ENCODE measurements at regions not wholly inside any gene's neighbourhood (a gene's known extent, or its start where the extent isn't known, plus 50 kb on each side); places are given as distances from the start of the nearest gene placed in this dataset.

GRCh38 chr7:12965767-12966166 lies 278.3 kb downstream of the ARL4A start:
- peaks cover 8% of the 10 kb centered on the region for H3K4me1 ChIP-seq (ENCODE audit: control insufficient read depth, insufficient read depth, low read length)
- H3K4me3 ChIP-seq (ENCODE audit: insufficient read depth, low read depth, low read length) = no peak overlapping the region
- no peaks in the 10 kb centered on the region for H3K9me3 ChIP-seq (ENCODE audit: control insufficient read depth, low read length)
- no peaks in the 10 kb centered on the region for H3K36me3 ChIP-seq (ENCODE audit: control insufficient read depth, insufficient read depth, low read length)
- WGBS, 2 experiments = 82% methylated on average over 1 of the region's 2 CpGs; no CpG with 5 or more reads in 1 of the 2 experiments
- no peak overlapping the region for H3K27ac ChIP-seq (ENCODE audit: insufficient read depth, low read depth, low read length, poor library complexity, severe bottlenecking)
- H3K27me3 ChIP-seq (ENCODE audit: control insufficient read depth, insufficient read depth, low read length, poor library complexity, severe bottlenecking) = no peaks in the 10 kb centered on the region

- Histone ChIP-seq H3K4me1 (ENCODE audit: control insufficient read depth, insufficient read depth, low read length) (peaks cover under 1% of the 10 kb centered on the region), H3K27ac (ENCODE audit: insufficient read depth, low read depth, low read length, poor library complexity, severe bottlenecking) (no peak overlapping the region), H3K27me3 (ENCODE audit: control insufficient read depth, insufficient read depth, low read length, poor library complexity, severe bottlenecking) (no peaks in the 10 kb centered on the region), H3K9me3 (ENCODE audit: control insufficient read depth, low read length) (no peaks in the 10 kb centered on the region), H3K4me3 (ENCODE audit: insufficient read depth, low read depth, low read length) (no peak overlapping the region), H3K36me3 (ENCODE audit: control insufficient read depth, insufficient read depth, low read length) (no peaks in the 10 kb centered on the region)
- WGBS, 2 experiments = 96 to 100% methylated on average over 2 of the region's 3 CpGs
Measured at GRCh38 chr7:12967322-12967721, 279.9 kb downstream of the ARL4A start.

- no peaks in the 10 kb centered on the region for H3K27me3 ChIP-seq (ENCODE audit: control insufficient read depth, insufficient read depth, low read length, poor library complexity, severe bottlenecking)
- WGBS, 2 experiments = 89 to 94% methylated on average over 3 to 4 of the region's 4 CpGs
- H3K36me3 ChIP-seq (ENCODE audit: control insufficient read depth, insufficient read depth, low read length) = no peaks in the 10 kb centered on the region
- no peaks in the 10 kb centered on the region for H3K4me1 ChIP-seq (ENCODE audit: control insufficient read depth, insufficient read depth, low read length)
- no peak overlapping the region for H3K27ac ChIP-seq (ENCODE audit: insufficient read depth, low read depth, low read length, poor library complexity, severe bottlenecking)
- H3K4me3 ChIP-seq (ENCODE audit: insufficient read depth, low read depth, low read length) = no peak overlapping the region
- H3K9me3 ChIP-seq (ENCODE audit: control insufficient read depth, low read length) = no peaks in the 10 kb centered on the region
Measured at GRCh38 chr7:12968836-12969422, 281.5 kb downstream of the ARL4A start.

GRCh38 chr7:12970626-12971025 lies 283.2 kb downstream of the ARL4A start:
- no peaks in the 10 kb centered on the region for H3K4me1 ChIP-seq (ENCODE audit: control insufficient read depth, insufficient read depth, low read length)
- no peak overlapping the region for H3K4me3 ChIP-seq (ENCODE audit: insufficient read depth, low read depth, low read length)
- H3K27me3 ChIP-seq (ENCODE audit: control insufficient read depth, insufficient read depth, low read length, poor library complexity, severe bottlenecking) = no peaks in the 10 kb centered on the region
- WGBS, 2 experiments = 82 to 93% methylated on average over 2 of the region's 2 CpGs
- no peak overlapping the region for H3K27ac ChIP-seq (ENCODE audit: insufficient read depth, low read depth, low read length, poor library complexity, severe bottlenecking)
- no peaks in the 10 kb centered on the region for H3K9me3 ChIP-seq (ENCODE audit: control insufficient read depth, low read length)
- no peaks in the 10 kb centered on the region for H3K36me3 ChIP-seq (ENCODE audit: control insufficient read depth, insufficient read depth, low read length)

- no peaks in the 10 kb centered on the region for H3K36me3 ChIP-seq (ENCODE audit: control insufficient read depth, insufficient read depth, low read length)
- H3K4me1 ChIP-seq (ENCODE audit: control insufficient read depth, insufficient read depth, low read length) = no peaks in the 10 kb centered on the region
- H3K27me3 ChIP-seq (ENCODE audit: control insufficient read depth, insufficient read depth, low read length, poor library complexity, severe bottlenecking) = no peaks in the 10 kb centered on the region
- H3K4me3 ChIP-seq (ENCODE audit: insufficient read depth, low read depth, low read length) = no peak overlapping the region
- H3K9me3 ChIP-seq (ENCODE audit: control insufficient read depth, low read length) = no peaks in the 10 kb centered on the region
- H3K27ac ChIP-seq (ENCODE audit: insufficient read depth, low read depth, low read length, poor library complexity, severe bottlenecking) = no peak overlapping the region
- 90 to 95% methylated on average over 3 to 5 of the region's 5 CpGs for WGBS, 2 experiments
Measured at GRCh38 chr7:12974451-12975166, 287.2 kb downstream of the ARL4A start.

GRCh38 chr7:12975412-12975811 lies 288.0 kb downstream of the ARL4A start:
- Histone ChIP-seq H3K36me3 (ENCODE audit: control insufficient read depth, insufficient read depth, low read length) (no peaks in the 10 kb centered on the region), H3K27ac (ENCODE audit: insufficient read depth, low read depth, low read length, poor library complexity, severe bottlenecking) (no peak overlapping the region)

GRCh38 chr7:12979181-12979580 lies 291.7 kb downstream of the ARL4A start:
- no peaks in the 10 kb centered on the region for H3K27me3 ChIP-seq (ENCODE audit: control insufficient read depth, insufficient read depth, low read length, poor library complexity, severe bottlenecking)
- 92% methylated on average over 2 to 3 of the region's 3 CpGs for WGBS, 2 experiments
- H3K36me3 ChIP-seq (ENCODE audit: control insufficient read depth, insufficient read depth, low read length) = no peaks in the 10 kb centered on the region
- H3K27ac ChIP-seq (ENCODE audit: insufficient read depth, low read depth, low read length, poor library complexity, severe bottlenecking) = no peak overlapping the region
- no peak overlapping the region for H3K4me3 ChIP-seq (ENCODE audit: insufficient read depth, low read depth, low read length)
- no peaks in the 10 kb centered on the region for H3K9me3 ChIP-seq (ENCODE audit: control insufficient read depth, low read length)
- H3K4me1 ChIP-seq (ENCODE audit: control insufficient read depth, insufficient read depth, low read length) = no peaks in the 10 kb centered on the region

More at GRCh38 chr7:12975412-12975811, 288.0 kb downstream of the ARL4A start:
- Histone ChIP-seq H3K27me3 (ENCODE audit: control insufficient read depth, insufficient read depth, low read length, poor library complexity, severe bottlenecking) (no peaks in the 10 kb centered on the region), H3K4me1 (ENCODE audit: control insufficient read depth, insufficient read depth, low read length) (no peaks in the 10 kb centered on the region), H3K4me3 (ENCODE audit: insufficient read depth, low read depth, low read length) (no peak overlapping the region), H3K9me3 (ENCODE audit: control insufficient read depth, low read length) (no peaks in the 10 kb centered on the region)

- 100% methylated on average over 1 of the region's 1 CpG; no CpG with 5 or more reads in 1 of the 2 experiments for WGBS, 2 experiments
- no peak overlapping the region for H3K4me3 ChIP-seq (ENCODE audit: insufficient read depth, low read depth, low read length)
- H3K9me3 ChIP-seq (ENCODE audit: control insufficient read depth, low read length) = no peaks in the 10 kb centered on the region
- H3K27me3 ChIP-seq (ENCODE audit: control insufficient read depth, insufficient read depth, low read length, poor library complexity, severe bottlenecking) = no peaks in the 10 kb centered on the region
- no peaks in the 10 kb centered on the region for H3K36me3 ChIP-seq (ENCODE audit: control insufficient read depth, insufficient read depth, low read length)
- no peak overlapping the region for H3K27ac ChIP-seq (ENCODE audit: insufficient read depth, low read depth, low read length, poor library complexity, severe bottlenecking)
- H3K4me1 ChIP-seq (ENCODE audit: control insufficient read depth, insufficient read depth, low read length) = no peaks in the 10 kb centered on the region
Measured at GRCh38 chr7:12982178-12982577, 294.7 kb downstream of the ARL4A start.

- H3K27me3 ChIP-seq (ENCODE audit: control insufficient read depth, insufficient read depth, low read length, poor library complexity, severe bottlenecking) = no peaks in the 10 kb centered on the region
- H3K4me3 ChIP-seq (ENCODE audit: insufficient read depth, low read depth, low read length) = no peak overlapping the region
- no peaks in the 10 kb centered on the region for H3K4me1 ChIP-seq (ENCODE audit: control insufficient read depth, insufficient read depth, low read length)
- no peaks in the 10 kb centered on the region for H3K36me3 ChIP-seq (ENCODE audit: control insufficient read depth, insufficient read depth, low read length)
- no peaks in the 10 kb centered on the region for H3K9me3 ChIP-seq (ENCODE audit: control insufficient read depth, low read length)
- H3K27ac ChIP-seq (ENCODE audit: insufficient read depth, low read depth, low read length, poor library complexity, severe bottlenecking) = no peak overlapping the region
- 92% methylated on average over 4 of the region's 4 CpGs for WGBS, 2 experiments
Measured at GRCh38 chr7:12984117-12984516, 296.7 kb downstream of the ARL4A start.

GRCh38 chr7:12985228-12985627 lies 297.8 kb downstream of the ARL4A start:
- 100% methylated on average over 1 of the region's 1 CpG for WGBS, 2 experiments
- Histone ChIP-seq H3K4me3 (ENCODE audit: insufficient read depth, low read depth, low read length) (no peak overlapping the region), H3K27ac (ENCODE audit: insufficient read depth, low read depth, low read length, poor library complexity, severe bottlenecking) (no peak overlapping the region)

More at GRCh38 chr7:12985228-12985627, 297.8 kb downstream of the ARL4A start:
- H3K4me1 ChIP-seq (ENCODE audit: control insufficient read depth, insufficient read depth, low read length) = no peaks in the 10 kb centered on the region
- no peaks in the 10 kb centered on the region for H3K36me3 ChIP-seq (ENCODE audit: control insufficient read depth, insufficient read depth, low read length)
- H3K27me3 ChIP-seq (ENCODE audit: control insufficient read depth, insufficient read depth, low read length, poor library complexity, severe bottlenecking) = no peaks in the 10 kb centered on the region
- H3K9me3 ChIP-seq (ENCODE audit: control insufficient read depth, low read length) = no peaks in the 10 kb centered on the region
